ENCODE measurements at regions not wholly inside any gene's neighbourhood (a gene's known extent, or its start where the extent isn't known, plus 50 kb on each side); places are given as distances from the start of the nearest gene placed in this dataset.

- in situ Hi-C loops (cut with MboI; ENCODE audit: low pct_unique_long_range_greater_than_20kb, low sequenced_read_pairs, unreplicated experiment): no loop called here
- no peak for TF ChIP-seq CTCF (IDR thresholded peaks at IDR 0.05; ENCODE audit: extremely low read depth, insufficient read depth, missing control alignments)
- DNase-seq (ENCODE audit: low spot score): no peak
Observed at GRCh38 chr2:47999512-47999911, 93.2 kb upstream of the FBXO11 start.

GRCh38 chr2:48001498-48001897 lies 95.2 kb upstream of the FBXO11 start:
- DNase-seq (ENCODE audit: low spot score): no peak
- no peak for TF ChIP-seq CTCF (IDR thresholded peaks at IDR 0.05; ENCODE audit: extremely low read depth, insufficient read depth, missing control alignments)
- in situ Hi-C loops (cut with MboI; ENCODE audit: low pct_unique_long_range_greater_than_20kb, low sequenced_read_pairs, unreplicated experiment): no loop called here

- in situ Hi-C loops (cut with MboI; ENCODE audit: low pct_unique_long_range_greater_than_20kb, low sequenced_read_pairs, unreplicated experiment): no loop called here
- TF ChIP-seq CTCF (IDR thresholded peaks at IDR 0.05; ENCODE audit: extremely low read depth, insufficient read depth, missing control alignments): no peak
- no peak for DNase-seq (ENCODE audit: low spot score)
Observed at GRCh38 chr2:48006094-48006493, 99.8 kb upstream of the FBXO11 start.

- no peak for TF ChIP-seq CTCF (IDR thresholded peaks at IDR 0.05; ENCODE audit: extremely low read depth, insufficient read depth, missing control alignments)
- DNase-seq (ENCODE audit: low spot score): no peak
Observed at GRCh38 chr2:48007699-48008268, 101.5 kb upstream of the FBXO11 start.

GRCh38 chr2:48009256-48009655 lies 103.0 kb upstream of the FBXO11 start:
- in situ Hi-C loops (cut with MboI; ENCODE audit: low pct_unique_long_range_greater_than_20kb, low sequenced_read_pairs, unreplicated experiment): no loop called here
- no peak for TF ChIP-seq CTCF (IDR thresholded peaks at IDR 0.05; ENCODE audit: extremely low read depth, insufficient read depth, missing control alignments)
- DNase-seq (ENCODE audit: low spot score): no peak

More at GRCh38 chr2:48007699-48008268, 101.5 kb upstream of the FBXO11 start:
- in situ Hi-C loops (cut with MboI; ENCODE audit: low pct_unique_long_range_greater_than_20kb, low sequenced_read_pairs, unreplicated experiment): no loop called here

- TF ChIP-seq CTCF (IDR thresholded peaks at IDR 0.05; ENCODE audit: extremely low read depth, insufficient read depth, missing control alignments): no peak
- in situ Hi-C loops (cut with MboI; ENCODE audit: low pct_unique_long_range_greater_than_20kb, low sequenced_read_pairs, unreplicated experiment): no loop called here
- DNase-seq (ENCODE audit: low spot score): no peak
Observed at GRCh38 chr2:48015421-48015820, 109.1 kb upstream of the FBXO11 start.
